Liver (tissue), 8 donors: ENCODE measurements at regions not wholly inside any gene's neighbourhood (a gene's known extent, or its start where the extent isn't known, plus 50 kb on each side); places are given as distances from the start of the nearest gene placed in this dataset.

Source experiments
- DNase-seq: peaks from one replicate; pipeline ENCODE4 v3.0.0-alpha.2; 2017; ENCODE audit warnings: low spot score
- H3K27ac ChIP-seq, 2 donors: one replicate each; pipeline ENCODE4 v1.7.0; 2013; ENCODE audit warnings: inconsistent platforms in 2 of 2, low read length in 2 of 2, control low read depth in 1 of 2, low read depth in 1 of 2, mild to moderate bottlenecking in 1 of 2
- H3K27me3 ChIP-seq, 4 donors: one replicate each; pipeline versions ENCODE4 v1.6.1 to v1.7.0; 2013; ENCODE audit warnings: low read length in 3 of 4, inconsistent platforms in 1 of 4, mild to moderate bottlenecking in 1 of 4, moderate library complexity in 1 of 4; ENCODE audit not compliant: control insufficient read depth in 4 of 4, insufficient read depth in 4 of 4
- H3K36me3 ChIP-seq, 4 donors: one replicate each; pipeline versions ENCODE4 v1.6.1 to v1.7.0; 2013; ENCODE audit warnings: low read length in 3 of 4, mild to moderate bottlenecking in 3 of 4, low read depth in 1 of 4, moderate library complexity in 1 of 4; ENCODE audit not compliant: control insufficient read depth in 4 of 4, insufficient read depth in 3 of 4
- H3K4me1 ChIP-seq, 4 donors: one replicate each; pipeline versions ENCODE4 v1.6.1 to v1.7.0; 2013; ENCODE audit warnings: low read length in 3 of 4, mild to moderate bottlenecking in 3 of 4, moderate library complexity in 1 of 4; ENCODE audit not compliant: control insufficient read depth in 4 of 4, insufficient read depth in 4 of 4
- H3K4me3 ChIP-seq, 3 donors: one replicate each; pipeline versions ENCODE4 v1.6.1 to v1.7.0; 2013; ENCODE audit warnings: low read length in 3 of 3, control low read depth in 1 of 3, low read depth in 1 of 3, mild to moderate bottlenecking in 1 of 3
- H3K9ac ChIP-seq, 2 donors: one replicate each; pipeline ENCODE4 v1.7.0; 2013; ENCODE audit warnings: low read length in 2 of 2, mild to moderate bottlenecking in 2 of 2, moderate library complexity in 2 of 2, control low read depth in 1 of 2, low read depth in 1 of 2
- H3K9me3 ChIP-seq, 4 donors: one replicate each; pipeline versions ENCODE4 v1.6.1 to v1.7.0; 2013; ENCODE audit warnings: low read length in 3 of 4; ENCODE audit not compliant: control insufficient read depth in 4 of 4
- ATF3 ChIP-seq: IDR thresholded peaks from 2 replicates; pipeline ENCODE4 v1.6.1; 2016; ENCODE audit warnings: antibody characterized with exemption
- CTCF ChIP-seq: fragments of 150-350 bp; IDR thresholded peaks from 2 replicates; pipeline ENCODE4 v1.5.1; 2017; ENCODE audit warnings: improper control_type of control experiment, low read depth, low read length; ENCODE audit not compliant: missing input control
- EGR1 ChIP-seq, 2 donors: IDR thresholded peaks; 2 replicates each; pipeline ENCODE4 v1.6.1; 2016 to 2018; ENCODE audit warnings: antibody characterized with exemption in 2 of 2, low read depth in 2 of 2
- FOXA1 ChIP-seq: IDR thresholded peaks from 2 replicates; pipeline ENCODE4 v1.6.1; 2016; ENCODE audit warnings: antibody characterized with exemption
- FOXA2 ChIP-seq: IDR thresholded peaks from 2 replicates; pipeline ENCODE4 v1.6.1; 2016; ENCODE audit warnings: antibody characterized with exemption
- GABPA ChIP-seq, 2 donors: IDR thresholded peaks in 1 of 2; conservative IDR thresholded peaks in 1 of 2; 2 replicates each; pipeline ENCODE4 v1.6.1; 2016; ENCODE audit warnings: antibody characterized with exemption in 2 of 2, mild to moderate bottlenecking in 1 of 2, moderate library complexity in 1 of 2
- MAX ChIP-seq: IDR thresholded peaks from 2 replicates; pipeline ENCODE4 v1.6.1; 2016; ENCODE audit warnings: antibody characterized with exemption
- NR2F2 ChIP-seq: IDR thresholded peaks from 2 replicates; pipeline ENCODE4 v1.6.1; 2016; ENCODE audit warnings: antibody characterized with exemption
- RAD21 ChIP-seq, 2 donors: IDR thresholded peaks; 2 replicates each; pipeline ENCODE4 v1.6.1; 2016; ENCODE audit warnings: antibody characterized with exemption in 2 of 2, mild to moderate bottlenecking in 2 of 2
- REST ChIP-seq: IDR thresholded peaks from 2 replicates; pipeline ENCODE4 v1.6.1; 2016; ENCODE audit warnings: antibody characterized with exemption, mild to moderate bottlenecking
- RXRA ChIP-seq, 2 donors: IDR thresholded peaks; 2 replicates each; pipeline ENCODE4 v1.6.1; 2017 to 2018; ENCODE audit warnings: antibody characterized with exemption in 2 of 2, mild to moderate bottlenecking in 1 of 2
- SP1 ChIP-seq: IDR thresholded peaks from 2 replicates; pipeline ENCODE4 v1.6.1; 2018; ENCODE audit warnings: antibody characterized with exemption, mild to moderate bottlenecking
- TAF1 ChIP-seq: conservative IDR thresholded peaks from 2 replicates; pipeline ENCODE4 v1.6.1; 2016; ENCODE audit warnings: antibody characterized with exemption, mild to moderate bottlenecking
- YY1 ChIP-seq: IDR thresholded peaks from 2 replicates; pipeline ENCODE4 v1.6.1; 2016; ENCODE audit warnings: antibody characterized with exemption, mild to moderate bottlenecking
- ZBTB33 ChIP-seq: IDR thresholded peaks from 2 replicates; pipeline ENCODE4 v1.6.1; 2016; ENCODE audit warnings: antibody characterized with exemption
- WGBS: extraction: QIAGEN DNeasy Blood & Tissue Kit; methylation state at CpG from one replicate; pipeline ENCODE4 v1.1.7; 2013; 5-methylcytosine and 5-hydroxymethylcytosine counted together
- donor health status: healthy.
- donor health status: healthy.
- donor health status: healthy.
- donor health status: healthy.
- donor health status: healthy.

- no peaks in the 10 kb centered on the region for H3K4me1 ChIP-seq
- TF ChIP-seq RAD21 (IDR thresholded peaks at IDR 0.05) (no peak), RXRA (IDR thresholded peaks at IDR 0.05) (no peak), YY1 (no peak), MAX (no peak), ATF3 (no peak), TAF1 (no peak), GABPA (IDR thresholded peaks at IDR 0.05 in 1 of 2, conservative IDR thresholded peaks at IDR 0.05 in 1 of 2) (no peak), FOXA2 (no peak)
- H3K4me3 ChIP-seq: no peak overlapping the region
- no peak for DNase-seq
- WGBS: 36% methylated on average over 5 of the region's 5 CpGs
- H3K27ac ChIP-seq: no peak overlapping the region
- no peaks in the 10 kb centered on the region for H3K9me3 ChIP-seq
- H3K36me3 ChIP-seq: no peaks in the 10 kb centered on the region
- no peak overlapping the region for H3K9ac ChIP-seq
- H3K27me3 ChIP-seq: no peaks in the 10 kb centered on the region
Observed at GRCh38 chr16:64864232-64864809, 257.5 kb downstream of the CDH11 start.

- H3K27ac ChIP-seq: no peak overlapping the region
- peaks cover 0 to 4% (median 0%) of the 10 kb centered on the region in 4 donors for H3K27me3 ChIP-seq
- H3K4me1 ChIP-seq: no peaks in the 10 kb centered on the region
- no peak overlapping the region for H3K4me3 ChIP-seq
- TF ChIP-seq RAD21 (IDR thresholded peaks at IDR 0.05) (no peak), RXRA (IDR thresholded peaks at IDR 0.05) (no peak), NR2F2 (no peak), REST (no peak), ZBTB33 (no peak), FOXA1 (no peak), MAX (no peak), FOXA2 (no peak)
- DNase-seq: no peak
- WGBS: 58% methylated on average over 1 of the region's 1 CpG
- no peaks in the 10 kb centered on the region for H3K36me3 ChIP-seq
- no peak overlapping the region for H3K9ac ChIP-seq
- no peaks in the 10 kb centered on the region for H3K9me3 ChIP-seq
Observed at GRCh38 chr16:64858076-64858475, 263.8 kb downstream of the CDH11 start.

GRCh38 chr16:64857411-64857810 lies 264.5 kb downstream of the CDH11 start:
- H3K4me1 ChIP-seq: no peaks in the 10 kb centered on the region
- TF ChIP-seq TAF1: no peak
- TF ChIP-seq RXRA (IDR thresholded peaks at IDR 0.05): no peak
- no peak for TF ChIP-seq EGR1 (IDR thresholded peaks at IDR 0.05; ENCODE audit: low read depth in 2 of 2)
- no peak for TF ChIP-seq MAX
- no peak for TF ChIP-seq CTCF
- TF ChIP-seq SP1: no peak
- no peak for TF ChIP-seq ATF3
- TF ChIP-seq NR2F2: no peak

More at GRCh38 chr16:64857411-64857810, 264.5 kb downstream of the CDH11 start:
- Histone ChIP-seq H3K9ac (no peak overlapping the region), H3K27ac (no peak overlapping the region), H3K36me3 (no peaks in the 10 kb centered on the region), H3K4me3 (no peak overlapping the region), H3K9me3 (no peaks in the 10 kb centered on the region), H3K27me3 (peaks cover 0 to 4% (median 0%) of the 10 kb centered on the region in 4 donors)
- WGBS: 65% methylated on average over 2 of the region's 2 CpGs
- DNase-seq: no peak
